Astrocyte (in vitro differentiated cells and primary cell): ENCODE measurements at regions not wholly inside any gene's neighbourhood (a gene's known extent, or its start where the extent isn't known, plus 50 kb on each side); places are given as distances from the start of the nearest gene placed in this dataset.

Source experiments
- DNase-seq: peaks from one replicate; pipeline ENCODE4 v3.0.0-alpha.2; 2010; ENCODE audit warnings: low read depth
- FAIRE-seq: peaks from 2 replicates; lab custom pipeline; 2011; peaks lifted over from hg19 to GRCh38; lab: Jason Lieb, UNC
- H2AFZ ChIP-seq: 2 replicates; pipeline ENCODE4 v1.6.0; 2012; ENCODE audit warnings: low read depth, low read length, inconsistent platforms
- H3K27ac ChIP-seq: 2 replicates; pipeline ENCODE4 v1.5.1; 2011; ENCODE audit warnings: low read depth, low read length, inconsistent platforms
- H3K27me3 ChIP-seq: 2 replicates; pipeline ENCODE4 v1.6.0; 2011; ENCODE audit warnings: low read length, inconsistent platforms; ENCODE audit not compliant: insufficient read depth
- H3K36me3 ChIP-seq: 2 replicates; pipeline ENCODE4 v1.5.1; 2011; ENCODE audit warnings: low read length, inconsistent platforms; ENCODE audit not compliant: insufficient read depth
- H3K4me1 ChIP-seq: 2 replicates; pipeline ENCODE4 v1.5.1; 2011; ENCODE audit warnings: low read length, inconsistent platforms; ENCODE audit not compliant: insufficient read depth
- H3K4me2 ChIP-seq: 2 replicates; pipeline ENCODE4 v1.6.0; 2012; ENCODE audit warnings: low read length, inconsistent platforms
- H3K4me3 ChIP-seq: 2 replicates; pipeline ENCODE4 v1.5.1; 2011; ENCODE audit warnings: low read depth, mild to moderate bottlenecking, low read length, inconsistent platforms; ENCODE audit not compliant: insufficient read depth
- H3K79me2 ChIP-seq: 2 replicates; pipeline ENCODE4 v1.6.0; 2012; ENCODE audit warnings: mild to moderate bottlenecking, low read length, inconsistent platforms; ENCODE audit not compliant: insufficient read depth
- H3K9ac ChIP-seq: 2 replicates; pipeline ENCODE4 v1.6.0; 2012; ENCODE audit warnings: mild to moderate bottlenecking, low read length, inconsistent platforms
- H3K9me3 ChIP-seq: 2 replicates; pipeline ENCODE4 v1.5.1; 2012; ENCODE audit warnings: low read depth, mild to moderate bottlenecking, low read length, inconsistent platforms; ENCODE audit not compliant: insufficient read depth
- H4K20me1 ChIP-seq: 2 replicates; pipeline ENCODE4 v1.6.0; 2012; ENCODE audit warnings: low read length, inconsistent platforms; ENCODE audit not compliant: insufficient read depth
- H3K27ac Mint-ChIP-seq: one replicate; pipeline ENCODE4 v1.8.0; 2021; ENCODE audit warnings: mild to moderate bottlenecking, mixed read lengths; ENCODE audit not compliant: unreplicated experiment
- H3K27me3 Mint-ChIP-seq: one replicate; pipeline ENCODE4 v1.8.0; 2021; ENCODE audit warnings: low read depth, mixed read lengths; ENCODE audit not compliant: unreplicated experiment
- H3K36me3 Mint-ChIP-seq: one replicate; pipeline ENCODE4 v1.8.0; 2021; ENCODE audit warnings: low read depth, mixed read lengths; ENCODE audit not compliant: unreplicated experiment
- H3K4me1 Mint-ChIP-seq: one replicate; pipeline ENCODE4 v1.8.0; 2021; ENCODE audit warnings: low read depth, mixed read lengths; ENCODE audit not compliant: unreplicated experiment
- H3K4me3 Mint-ChIP-seq: one replicate; pipeline ENCODE4 v1.8.0; 2021; ENCODE audit warnings: mild to moderate bottlenecking, moderate library complexity, mixed read lengths; ENCODE audit not compliant: unreplicated experiment
- H3K9me3 Mint-ChIP-seq: one replicate; pipeline ENCODE4 v1.8.0; 2021; ENCODE audit warnings: mild to moderate bottlenecking, mixed read lengths; ENCODE audit not compliant: unreplicated experiment
- EZH2 ChIP-seq: IDR thresholded peaks from 2 replicates; pipeline ENCODE4 v1.6.1; 2012; ENCODE audit warnings: mild to moderate bottlenecking, low read length, inconsistent platforms; ENCODE audit not compliant: insufficient read depth
- TF ChIP-seq, protein P1 (sequence below): IDR thresholded peaks from 2 replicates; pipeline ENCODE4 v1.5.1; 2011; ENCODE audit warnings: low read depth, mild to moderate bottlenecking, inconsistent platforms, low read length, moderate library complexity; ENCODE audit not compliant: insufficient read depth

- peaks cover under 1% of the 10 kb centered on the region for H3K79me2 ChIP-seq
- peaks cover 24% of the 10 kb centered on the region for H3K4me1 ChIP-seq
- H3K4me2 ChIP-seq = peak overlapping the region; percentile 27
- H3K4me1 Mint-ChIP-seq = peaks cover 24% of the 10 kb centered on the region
- no peak overlapping the region for H2AFZ ChIP-seq
- peak overlapping the region; percentile 80 for H3K27ac ChIP-seq
- H3K9me3 ChIP-seq = no peaks in the 10 kb centered on the region
- no peaks in the 10 kb centered on the region for H4K20me1 ChIP-seq
- H3K27me3 ChIP-seq = no peaks in the 10 kb centered on the region
- FAIRE-seq = peak; percentile 100
- no peak overlapping the region for H3K4me3 ChIP-seq
- H3K36me3 Mint-ChIP-seq = no peaks in the 10 kb centered on the region
- H3K4me3 Mint-ChIP-seq = no peak overlapping the region
- peak overlapping the region; percentile 67 for H3K27ac Mint-ChIP-seq
- no peak overlapping the region for H3K9ac ChIP-seq
- DNase-seq = peak; percentile 99
- H3K36me3 ChIP-seq = no peaks in the 10 kb centered on the region
- H3K9me3 Mint-ChIP-seq = no peaks in the 10 kb centered on the region
- TF ChIP-seq, protein P1, sequence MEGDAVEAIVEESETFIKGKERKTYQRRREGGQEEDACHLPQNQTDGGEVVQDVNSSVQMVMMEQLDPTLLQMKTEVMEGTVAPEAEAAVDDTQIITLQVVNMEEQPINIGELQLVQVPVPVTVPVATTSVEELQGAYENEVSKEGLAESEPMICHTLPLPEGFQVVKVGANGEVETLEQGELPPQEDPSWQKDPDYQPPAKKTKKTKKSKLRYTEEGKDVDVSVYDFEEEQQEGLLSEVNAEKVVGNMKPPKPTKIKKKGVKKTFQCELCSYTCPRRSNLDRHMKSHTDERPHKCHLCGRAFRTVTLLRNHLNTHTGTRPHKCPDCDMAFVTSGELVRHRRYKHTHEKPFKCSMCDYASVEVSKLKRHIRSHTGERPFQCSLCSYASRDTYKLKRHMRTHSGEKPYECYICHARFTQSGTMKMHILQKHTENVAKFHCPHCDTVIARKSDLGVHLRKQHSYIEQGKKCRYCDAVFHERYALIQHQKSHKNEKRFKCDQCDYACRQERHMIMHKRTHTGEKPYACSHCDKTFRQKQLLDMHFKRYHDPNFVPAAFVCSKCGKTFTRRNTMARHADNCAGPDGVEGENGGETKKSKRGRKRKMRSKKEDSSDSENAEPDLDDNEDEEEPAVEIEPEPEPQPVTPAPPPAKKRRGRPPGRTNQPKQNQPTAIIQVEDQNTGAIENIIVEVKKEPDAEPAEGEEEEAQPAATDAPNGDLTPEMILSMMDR = no peak
- TF ChIP-seq EZH2 = no peak
- H3K27me3 Mint-ChIP-seq = no peaks in the 10 kb centered on the region
These were observed 268.4 kb upstream of the IRAK1BP1 start for GRCh38 chr6:78598966-78599365.

GRCh38 chr6:78599526-78599925 is 267.8 kb upstream of the IRAK1BP1 start:
- Histone ChIP-seq H4K20me1 (no peaks in the 10 kb centered on the region), H3K9ac (no peak overlapping the region), H3K4me2 (peak overlapping the region; percentile 27), H3K4me3 (no peak overlapping the region), H2AFZ (no peak overlapping the region), H3K9me3 (no peaks in the 10 kb centered on the region), H3K36me3 (no peaks in the 10 kb centered on the region), H3K4me1 (peaks cover 27% of the 10 kb centered on the region), H3K27me3 (no peaks in the 10 kb centered on the region), H3K79me2 (peaks cover 6% of the 10 kb centered on the region), H3K27ac (peak overlapping the region; percentile 70)
- Mint-ChIP-seq H3K27me3 (no peaks in the 10 kb centered on the region), H3K4me1 (peaks cover 24% of the 10 kb centered on the region), H3K36me3 (no peaks in the 10 kb centered on the region), H3K27ac (peak overlapping the region; percentile 67), H3K4me3 (no peak overlapping the region), H3K9me3 (no peaks in the 10 kb centered on the region)
- DNase-seq = peak; percentile 12
- TF ChIP-seq, protein P1 = no peak
- no peak for TF ChIP-seq EZH2
- peak; percentile 13 for FAIRE-seq

GRCh38 chr6:78605909-78606446 is 261.4 kb upstream of the IRAK1BP1 start:
- no peaks in the 10 kb centered on the region for H3K9me3 ChIP-seq
- no peaks in the 10 kb centered on the region for H3K27me3 Mint-ChIP-seq
- no peaks in the 10 kb centered on the region for H3K36me3 ChIP-seq
- no peaks in the 10 kb centered on the region for H3K9me3 Mint-ChIP-seq
- peak overlapping the region; percentile 6 for H2AFZ ChIP-seq
- peaks cover 31% of the 10 kb centered on the region for H3K4me1 ChIP-seq
- H3K79me2 ChIP-seq = peaks cover 17% of the 10 kb centered on the region
- H3K4me2 ChIP-seq = peak overlapping the region; percentile 84
- no peak overlapping the region for H3K4me3 Mint-ChIP-seq
- TF ChIP-seq, protein P1 = no peak
- TF ChIP-seq EZH2 = no peak
- peak overlapping the region; percentile 84 for H3K27ac ChIP-seq
- DNase-seq = peak; percentile 87
- peak overlapping the region; percentile 61 for H3K4me3 ChIP-seq
- no peaks in the 10 kb centered on the region for H3K36me3 Mint-ChIP-seq
- H3K27ac Mint-ChIP-seq = peak overlapping the region; percentile 3
- peak; percentile 74 for FAIRE-seq
- H3K4me1 Mint-ChIP-seq = peaks cover 20% of the 10 kb centered on the region
- H3K9ac ChIP-seq = peak overlapping the region; percentile 77
- H3K27me3 ChIP-seq = no peaks in the 10 kb centered on the region
- H4K20me1 ChIP-seq = no peaks in the 10 kb centered on the region
